PC-3 (cell line): ENCODE measurements at regions not wholly inside any gene's neighbourhood (a gene's known extent, or its start where the extent isn't known, plus 50 kb on each side); places are given as distances from the start of the nearest gene placed in this dataset.

Source experiments
- CTCF ChIP-seq: fragments of 300-600 bp; sonication (generic); conservative IDR thresholded peaks from 2 replicates; pipeline ENCODE4 v1.5.1; 2017; ENCODE audit warnings: antibody characterized with exemption, low read depth, mild to moderate bottlenecking, low read length
- EZH2 ChIP-seq: fragments of 300-600 bp; sonication (generic); IDR thresholded peaks from one replicate; pipeline ENCODE4 v1.6.1; 2017; ENCODE audit warnings: antibody characterized with exemption, mild to moderate bottlenecking, low read length; ENCODE audit not compliant: unreplicated experiment
- EZH2phosphoT487 ChIP-seq: fragments of 300-600 bp; sonication (generic); IDR thresholded peaks from 2 replicates; pipeline ENCODE4 v1.6.1; 2018; ENCODE audit warnings: mild to moderate bottlenecking, antibody characterized with exemption, low read length, borderline replicate concordance

- TF ChIP-seq CTCF (no peak), EZH2 (no peak), EZH2phosphoT487 (no peak)
Observed at GRCh38 chr18:11377766-11378540, 228.6 kb upstream of the PIEZO2 start.
